ENCODE measurements at regions not wholly inside any gene's neighbourhood (a gene's known extent, or its start where the extent isn't known, plus 50 kb on each side); places are given as distances from the start of the nearest gene placed in this dataset.
"Not testable (repeated sequence)": the region's sequence is repeated elsewhere in the genome, so short reads cannot be mapped to it uniquely, and the experiment has no call there.

DNA sequence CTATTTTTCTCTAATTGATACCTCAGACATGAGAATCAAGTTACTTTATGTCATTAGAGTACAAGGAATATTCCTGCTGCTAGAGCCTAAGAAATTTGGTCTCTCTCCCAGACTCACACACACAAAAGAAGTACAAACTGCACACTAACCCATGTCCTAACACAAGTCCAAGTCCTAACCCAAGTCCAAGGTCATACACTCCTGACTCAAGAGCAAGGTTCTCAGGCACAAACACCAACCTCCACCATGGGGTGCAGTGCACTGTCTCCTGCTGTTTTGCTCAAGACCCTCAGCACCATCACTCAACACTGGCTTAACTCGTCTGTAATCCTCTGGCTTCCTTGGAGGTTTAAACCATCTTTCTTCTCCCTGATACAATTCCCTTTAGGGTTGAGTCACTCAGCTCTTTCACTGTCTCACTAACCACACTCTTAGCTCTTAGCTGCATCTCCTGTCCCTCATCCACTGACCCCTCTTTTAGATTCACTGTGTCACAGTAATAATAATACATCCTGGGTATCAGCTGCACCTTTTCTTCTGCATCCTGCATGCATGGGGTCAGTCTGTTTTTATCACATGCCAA is 129.8 kb downstream of the BCL2L11 start:
- Histone ChIP-seq H3K27ac (ENCODE audit: low read depth, low read length) (no peak overlapping the region), H3K4me3 (ENCODE audit: low read depth, low read length) (no peak overlapping the region), H3K9me3 (ENCODE audit: control insufficient read depth, insufficient read depth, low read length) (no peaks in the 10 kb centered on the region), H3K27me3 (ENCODE audit: control insufficient read depth, insufficient read depth, low read length) (no peaks in the 10 kb centered on the region)
- no peak for DNase-seq (ENCODE audit: low read depth, low spot score)
- TF ChIP-seq, protein P1, sequence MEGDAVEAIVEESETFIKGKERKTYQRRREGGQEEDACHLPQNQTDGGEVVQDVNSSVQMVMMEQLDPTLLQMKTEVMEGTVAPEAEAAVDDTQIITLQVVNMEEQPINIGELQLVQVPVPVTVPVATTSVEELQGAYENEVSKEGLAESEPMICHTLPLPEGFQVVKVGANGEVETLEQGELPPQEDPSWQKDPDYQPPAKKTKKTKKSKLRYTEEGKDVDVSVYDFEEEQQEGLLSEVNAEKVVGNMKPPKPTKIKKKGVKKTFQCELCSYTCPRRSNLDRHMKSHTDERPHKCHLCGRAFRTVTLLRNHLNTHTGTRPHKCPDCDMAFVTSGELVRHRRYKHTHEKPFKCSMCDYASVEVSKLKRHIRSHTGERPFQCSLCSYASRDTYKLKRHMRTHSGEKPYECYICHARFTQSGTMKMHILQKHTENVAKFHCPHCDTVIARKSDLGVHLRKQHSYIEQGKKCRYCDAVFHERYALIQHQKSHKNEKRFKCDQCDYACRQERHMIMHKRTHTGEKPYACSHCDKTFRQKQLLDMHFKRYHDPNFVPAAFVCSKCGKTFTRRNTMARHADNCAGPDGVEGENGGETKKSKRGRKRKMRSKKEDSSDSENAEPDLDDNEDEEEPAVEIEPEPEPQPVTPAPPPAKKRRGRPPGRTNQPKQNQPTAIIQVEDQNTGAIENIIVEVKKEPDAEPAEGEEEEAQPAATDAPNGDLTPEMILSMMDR (IDR thresholded peaks at IDR 0.05; ENCODE audit: low read depth, low read length): no peak
- ChIA-PET POLR2A (no interaction called here), CTCF (no interaction called here)

DNA sequence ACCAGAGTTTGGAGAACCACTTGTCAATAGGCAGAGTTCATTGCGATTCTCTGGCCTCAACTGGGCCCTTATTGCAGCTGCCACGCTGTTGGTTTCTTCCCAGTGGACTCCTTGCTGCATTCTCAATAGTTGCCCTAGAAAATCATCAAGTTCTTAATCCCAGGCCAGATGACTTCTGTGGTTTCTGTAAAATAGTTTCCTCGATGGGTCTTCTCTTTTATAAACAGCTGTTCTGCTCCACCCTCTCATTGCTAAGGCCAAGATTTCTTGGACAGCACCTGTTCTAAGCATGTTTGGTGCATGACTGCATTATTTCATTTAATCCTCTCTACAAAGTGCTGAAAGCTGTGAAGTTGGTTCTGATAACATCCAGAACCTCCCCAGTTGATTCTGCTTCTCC is 131.0 kb downstream of the BCL2L11 start:
- TF ChIP-seq, protein P1 (IDR thresholded peaks at IDR 0.05; ENCODE audit: low read depth, low read length): no peak
- no peak for DNase-seq (ENCODE audit: low read depth, low spot score)
- POLR2A ChIA-PET: no interaction called here

DNA sequence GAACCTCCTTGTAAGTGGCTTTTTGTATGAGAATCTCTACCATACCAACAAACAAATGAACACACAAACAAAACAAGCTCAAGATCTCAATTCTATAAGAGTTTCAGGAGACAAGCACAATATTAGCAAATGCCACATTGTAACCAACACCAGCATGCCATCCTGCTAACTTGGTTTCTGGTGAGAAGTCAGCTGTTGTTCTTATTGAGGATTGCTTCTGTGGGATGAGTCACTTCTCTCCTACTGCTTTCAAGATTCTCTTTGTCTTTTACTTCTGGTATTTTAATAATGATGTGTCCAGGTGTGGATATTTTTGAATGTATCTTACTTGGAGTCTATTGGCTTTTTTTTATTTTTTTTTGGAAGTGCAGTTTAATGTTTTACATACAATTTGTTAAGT is 131.7 kb downstream of the BCL2L11 start:
- H3K4me3 ChIP-seq (ENCODE audit: low read depth, low read length): no peak overlapping the region
- H3K27ac ChIP-seq (ENCODE audit: low read depth, low read length): no peak overlapping the region
- POLR2A ChIA-PET: no interaction called here
- CTCF ChIA-PET: no interaction called here
- DNase-seq (ENCODE audit: low read depth, low spot score): no peak
- no peaks in the 10 kb centered on the region for H3K27me3 ChIP-seq (ENCODE audit: control insufficient read depth, insufficient read depth, low read length)
- TF ChIP-seq, protein P1 (IDR thresholded peaks at IDR 0.05; ENCODE audit: low read depth, low read length): no peak
- no peaks in the 10 kb centered on the region for H3K9me3 ChIP-seq (ENCODE audit: control insufficient read depth, insufficient read depth, low read length)

More for the DNA sequence above, 131.0 kb downstream of the BCL2L11 start:
- CTCF ChIA-PET: no interaction called here
- no peak overlapping the region for H3K4me3 ChIP-seq (ENCODE audit: low read depth, low read length)
- no peaks in the 10 kb centered on the region for H3K9me3 ChIP-seq (ENCODE audit: control insufficient read depth, insufficient read depth, low read length)
- H3K27me3 ChIP-seq (ENCODE audit: control insufficient read depth, insufficient read depth, low read length): no peaks in the 10 kb centered on the region
- no peak overlapping the region for H3K27ac ChIP-seq (ENCODE audit: low read depth, low read length)

- H3K27me3 ChIP-seq (ENCODE audit: control insufficient read depth, insufficient read depth, low read length); H3K4me3 ChIP-seq (ENCODE audit: low read depth, low read length); H3K9me3 ChIP-seq (ENCODE audit: control insufficient read depth, insufficient read depth, low read length); H3K27ac ChIP-seq (ENCODE audit: low read depth, low read length); CTCF ChIA-PET; POLR2A ChIA-PET: not testable (repeated sequence)
- peak; percentile 6 for DNase-seq (ENCODE audit: low read depth, low spot score)
These were observed 134.2 kb downstream of the BCL2L11 start for GRCh38 chr2:111254916-111255315.

DNA sequence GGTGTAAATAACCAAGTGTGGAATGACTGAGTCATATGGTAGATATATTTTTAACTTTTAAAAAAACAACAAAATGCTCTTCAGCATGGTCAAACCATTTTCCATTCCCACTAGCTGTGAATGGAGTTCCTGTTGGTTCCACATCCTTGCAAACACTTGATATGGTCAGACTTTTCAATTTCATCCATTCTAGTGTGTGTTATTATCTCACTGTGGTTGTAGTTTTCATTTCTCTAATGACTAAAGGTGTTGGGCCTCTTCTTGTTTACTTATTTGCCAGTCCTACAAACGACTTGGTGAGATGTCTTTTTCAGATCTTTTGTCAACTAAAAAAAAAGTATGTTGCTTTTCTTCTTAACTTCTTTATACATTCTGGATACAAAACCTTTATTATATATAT is 135.9 kb downstream of the BCL2L11 start:
- POLR2A ChIA-PET; CTCF ChIA-PET; H3K9me3 ChIP-seq (ENCODE audit: control insufficient read depth, insufficient read depth, low read length); H3K27me3 ChIP-seq (ENCODE audit: control insufficient read depth, insufficient read depth, low read length); H3K27ac ChIP-seq (ENCODE audit: low read depth, low read length); DNase-seq (ENCODE audit: low read depth, low spot score); H3K4me3 ChIP-seq (ENCODE audit: low read depth, low read length): not testable (repeated sequence)

- H3K4me3 ChIP-seq (ENCODE audit: low read depth, low read length); H3K27me3 ChIP-seq (ENCODE audit: control insufficient read depth, insufficient read depth, low read length); H3K27ac ChIP-seq (ENCODE audit: low read depth, low read length); DNase-seq (ENCODE audit: low read depth, low spot score); POLR2A ChIA-PET; H3K9me3 ChIP-seq (ENCODE audit: control insufficient read depth, insufficient read depth, low read length); CTCF ChIA-PET: not testable (repeated sequence)
These were observed 136.9 kb downstream of the BCL2L11 start for GRCh38 chr2:111257607-111258006.

DNA sequence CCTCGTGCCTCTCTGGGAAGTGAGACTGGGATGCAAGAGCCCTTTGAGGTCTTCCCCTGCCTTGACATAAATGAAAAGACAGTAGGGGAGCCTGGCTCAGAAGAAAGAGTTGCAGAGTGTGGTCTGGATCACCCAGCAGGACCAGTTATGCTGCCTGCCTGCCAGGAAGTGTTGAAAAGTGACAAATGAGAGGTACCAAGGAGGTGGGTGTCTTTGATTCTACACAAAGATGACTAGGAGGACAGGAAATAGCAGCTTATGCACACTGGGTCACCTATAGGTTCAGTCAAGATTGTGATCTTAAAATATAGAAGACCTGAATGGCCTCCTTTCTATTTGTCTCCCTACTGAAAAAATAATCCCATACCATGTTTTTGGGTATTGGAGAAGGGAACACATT is 137.6 kb downstream of the BCL2L11 start:
- H3K27ac ChIP-seq (ENCODE audit: low read depth, low read length); H3K4me3 ChIP-seq (ENCODE audit: low read depth, low read length); H3K9me3 ChIP-seq (ENCODE audit: control insufficient read depth, insufficient read depth, low read length); POLR2A ChIA-PET; H3K27me3 ChIP-seq (ENCODE audit: control insufficient read depth, insufficient read depth, low read length); DNase-seq (ENCODE audit: low read depth, low spot score); CTCF ChIA-PET: not testable (repeated sequence)

DNA sequence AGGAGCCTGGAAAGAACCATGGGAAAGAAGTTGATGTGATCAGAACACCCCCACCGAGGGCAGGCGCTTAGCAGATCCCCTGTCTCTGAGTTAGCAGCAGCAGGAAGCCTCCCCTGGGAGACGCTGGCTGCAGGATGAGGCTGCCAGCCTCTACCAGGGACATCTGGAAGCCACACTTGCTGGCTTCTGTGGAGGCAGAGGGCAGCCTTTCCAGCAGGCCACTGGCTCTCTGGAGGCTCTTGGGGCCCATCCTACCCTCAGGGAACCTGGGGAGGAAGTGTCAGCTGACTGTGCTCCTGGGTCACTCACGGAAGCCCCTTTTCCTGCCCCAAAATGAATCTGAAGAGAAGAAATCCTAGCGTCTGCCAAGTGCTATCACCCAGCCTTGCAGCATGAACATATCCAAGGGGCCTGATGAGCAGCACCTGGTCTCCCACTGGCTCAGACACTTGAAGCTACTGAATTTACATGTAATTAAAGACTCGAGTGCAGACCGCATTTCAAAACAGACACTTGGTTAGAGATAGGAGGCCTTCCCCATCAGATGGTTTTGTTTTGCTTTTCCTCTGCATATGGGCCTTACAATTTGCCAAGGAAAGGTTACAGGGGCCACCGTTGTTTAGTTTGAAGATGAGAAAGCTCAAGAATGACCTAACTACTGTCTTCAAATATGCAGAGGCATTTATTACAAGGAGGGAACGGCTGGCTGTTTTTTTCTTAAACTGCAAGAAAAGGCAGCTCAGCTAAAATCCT is 142.1 kb downstream of the BCL2L11 start:
- peak overlapping the region; percentile 31 for H3K27ac ChIP-seq (ENCODE audit: low read depth, low read length)
- DNase-seq (ENCODE audit: low read depth, low spot score); CTCF ChIA-PET; H3K4me3 ChIP-seq (ENCODE audit: low read depth, low read length); H3K27me3 ChIP-seq (ENCODE audit: control insufficient read depth, insufficient read depth, low read length); H3K9me3 ChIP-seq (ENCODE audit: control insufficient read depth, insufficient read depth, low read length); POLR2A ChIA-PET: not testable (repeated sequence)

DNA sequence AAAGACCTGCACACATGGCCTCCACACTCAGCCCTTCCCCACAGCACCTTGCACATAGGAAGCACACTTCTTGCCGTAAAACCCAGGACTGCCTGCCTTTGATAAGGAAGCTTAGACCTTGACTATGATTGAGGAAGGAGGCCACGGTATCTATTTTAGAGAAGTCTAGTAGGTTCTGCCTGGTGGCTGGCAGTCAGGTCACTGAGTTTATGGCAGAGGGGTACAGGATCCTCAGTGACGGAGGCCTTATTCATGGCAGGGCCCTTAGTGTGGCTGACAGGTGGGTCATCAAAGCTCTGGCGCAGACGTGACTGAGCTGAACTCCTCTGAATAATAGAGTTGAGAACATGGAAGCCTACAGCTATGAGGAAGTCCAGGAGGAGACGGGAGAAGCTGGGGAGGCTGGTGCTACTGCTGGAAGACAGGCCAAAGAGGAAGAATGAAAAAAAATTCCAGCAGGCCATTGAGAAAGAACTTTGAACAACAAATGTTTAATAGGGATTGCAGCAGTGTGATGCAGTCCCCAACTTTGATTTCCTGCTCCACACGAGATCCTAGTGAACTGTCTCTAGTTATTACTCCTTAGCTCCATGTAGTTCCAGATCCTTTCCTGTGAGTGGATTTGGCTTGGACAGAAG is 142.8 kb downstream of the BCL2L11 start:
- H3K9me3 ChIP-seq (ENCODE audit: control insufficient read depth, insufficient read depth, low read length); H3K27ac ChIP-seq (ENCODE audit: low read depth, low read length); DNase-seq (ENCODE audit: low read depth, low spot score); H3K27me3 ChIP-seq (ENCODE audit: control insufficient read depth, insufficient read depth, low read length); H3K4me3 ChIP-seq (ENCODE audit: low read depth, low read length); CTCF ChIA-PET; POLR2A ChIA-PET: not testable (repeated sequence)
